ENCODE measurements at regions not wholly inside any gene's neighbourhood (a gene's known extent, or its start where the extent isn't known, plus 50 kb on each side); places are given as distances from the start of the nearest gene placed in this dataset.

DNA sequence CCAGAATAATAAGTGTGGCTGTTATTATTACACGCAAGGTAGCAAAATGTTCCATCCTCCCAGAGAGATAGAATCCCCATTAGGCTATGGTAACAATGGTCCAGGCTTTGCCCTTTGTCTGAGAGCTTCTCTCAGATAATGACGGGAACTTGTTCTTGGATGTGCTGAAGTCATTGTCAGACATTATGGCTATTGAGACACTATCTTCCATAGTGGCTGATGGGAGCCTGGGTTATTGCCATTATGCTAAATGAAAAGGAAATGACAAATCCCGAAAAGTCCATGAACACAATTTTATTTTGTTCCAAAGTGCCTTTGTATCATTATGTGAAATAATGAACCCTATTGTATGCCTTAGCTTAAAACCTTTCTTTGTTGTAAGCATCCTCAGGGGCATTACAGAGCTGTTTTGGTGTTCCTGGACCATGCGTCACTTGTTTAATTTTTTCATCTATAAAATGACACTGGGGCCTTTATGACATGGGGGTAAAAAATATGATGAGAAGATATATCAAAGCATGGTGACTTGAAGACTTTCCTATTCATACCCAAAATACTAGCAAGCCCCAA is 218.5 kb downstream of the KCNS3 start:
- Histone ChIP-seq H3K9me3 (no peaks in the 10 kb centered on the region), H3K27me3 (no peaks in the 10 kb centered on the region), H3K4me1 (no peaks in the 10 kb centered on the region), H3K36me3 (no peaks in the 10 kb centered on the region), H3K4me3 (no peak overlapping the region), H3K27ac (no peak overlapping the region)
- intact Hi-C loops (cut with DNase I) = no loop called here
- TF ChIP-seq, protein P1, sequence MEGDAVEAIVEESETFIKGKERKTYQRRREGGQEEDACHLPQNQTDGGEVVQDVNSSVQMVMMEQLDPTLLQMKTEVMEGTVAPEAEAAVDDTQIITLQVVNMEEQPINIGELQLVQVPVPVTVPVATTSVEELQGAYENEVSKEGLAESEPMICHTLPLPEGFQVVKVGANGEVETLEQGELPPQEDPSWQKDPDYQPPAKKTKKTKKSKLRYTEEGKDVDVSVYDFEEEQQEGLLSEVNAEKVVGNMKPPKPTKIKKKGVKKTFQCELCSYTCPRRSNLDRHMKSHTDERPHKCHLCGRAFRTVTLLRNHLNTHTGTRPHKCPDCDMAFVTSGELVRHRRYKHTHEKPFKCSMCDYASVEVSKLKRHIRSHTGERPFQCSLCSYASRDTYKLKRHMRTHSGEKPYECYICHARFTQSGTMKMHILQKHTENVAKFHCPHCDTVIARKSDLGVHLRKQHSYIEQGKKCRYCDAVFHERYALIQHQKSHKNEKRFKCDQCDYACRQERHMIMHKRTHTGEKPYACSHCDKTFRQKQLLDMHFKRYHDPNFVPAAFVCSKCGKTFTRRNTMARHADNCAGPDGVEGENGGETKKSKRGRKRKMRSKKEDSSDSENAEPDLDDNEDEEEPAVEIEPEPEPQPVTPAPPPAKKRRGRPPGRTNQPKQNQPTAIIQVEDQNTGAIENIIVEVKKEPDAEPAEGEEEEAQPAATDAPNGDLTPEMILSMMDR (IDR thresholded peaks at IDR 0.05) = no peak
- no peak for DNase-seq (ENCODE audit: low spot score in 2 of 2)

DNA sequence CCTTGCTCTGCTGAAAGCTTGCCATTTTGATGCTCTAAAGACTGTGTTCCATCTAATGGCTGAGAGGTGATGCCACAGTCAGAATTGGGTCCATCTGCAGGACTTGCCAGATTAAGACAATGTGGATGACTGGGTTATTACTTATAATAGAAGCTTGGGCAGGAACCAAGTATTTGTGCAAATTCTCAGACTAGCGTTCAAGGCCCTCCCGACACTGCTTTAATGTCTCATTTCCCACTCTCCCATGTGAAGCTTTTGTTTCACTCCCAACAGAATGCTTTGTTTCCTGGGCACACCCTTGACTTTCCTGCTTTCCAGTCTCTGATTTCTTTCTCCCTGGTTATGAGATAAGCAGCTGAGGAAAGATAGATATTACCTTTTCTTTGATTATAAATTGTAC is 215.8 kb downstream of the KCNS3 start:
- TF ChIP-seq, protein P1 (IDR thresholded peaks at IDR 0.05) = no peak
- Histone ChIP-seq H3K4me1 (no peaks in the 10 kb centered on the region), H3K4me3 (no peak overlapping the region), H3K27me3 (no peaks in the 10 kb centered on the region), H3K27ac (no peak overlapping the region), H3K36me3 (no peaks in the 10 kb centered on the region), H3K9me3 (no peaks in the 10 kb centered on the region)
- DNase-seq (ENCODE audit: low spot score in 2 of 2) = no peak
- intact Hi-C loops (cut with DNase I) = no loop called here

DNA sequence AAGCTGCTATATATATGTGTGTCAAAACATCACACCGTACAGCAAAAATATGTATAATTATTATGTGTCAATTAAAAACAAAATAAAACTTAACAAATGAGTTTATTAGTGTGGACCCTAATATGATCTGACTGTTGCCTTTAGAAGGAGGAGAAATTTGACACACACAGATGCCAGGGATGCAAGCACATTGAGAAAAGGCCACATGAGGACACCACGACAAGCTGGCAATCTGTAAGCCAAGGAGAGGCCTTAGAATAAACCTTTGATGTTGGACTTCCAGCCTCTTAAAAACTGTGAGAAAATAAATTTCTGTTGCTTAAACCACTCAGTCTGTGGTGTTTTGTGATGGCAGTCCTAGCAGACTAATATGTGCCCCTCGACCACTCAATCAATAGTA is 214.7 kb downstream of the KCNS3 start:
- intact Hi-C loops (cut with DNase I) = no loop called here

DNA sequence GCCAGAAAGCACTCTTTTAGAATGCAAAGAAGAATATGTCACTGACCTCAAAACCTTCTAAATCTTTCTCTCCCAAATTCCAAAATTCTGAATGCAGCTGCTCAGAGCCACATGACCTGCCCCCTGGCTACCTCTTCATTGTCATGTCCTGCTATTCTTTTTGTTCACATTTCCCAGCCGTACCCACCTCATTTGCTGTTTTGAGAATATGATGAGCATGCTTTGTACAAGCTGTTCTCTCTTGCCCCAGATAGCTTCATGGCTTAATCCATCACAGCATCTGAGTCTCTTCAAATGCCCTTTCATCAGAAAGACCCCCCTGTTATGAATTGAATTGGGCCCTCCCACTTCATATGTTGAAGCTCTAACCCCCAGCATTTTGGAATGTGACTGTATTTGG is 214.3 kb downstream of the KCNS3 start:
- no peaks in the 10 kb centered on the region for H3K27me3 ChIP-seq
- H3K4me3 ChIP-seq = no peak overlapping the region
- no peaks in the 10 kb centered on the region for H3K4me1 ChIP-seq
- H3K27ac ChIP-seq = no peak overlapping the region
- no peaks in the 10 kb centered on the region for H3K36me3 ChIP-seq
- TF ChIP-seq, protein P1 (IDR thresholded peaks at IDR 0.05) = no peak
- DNase-seq (ENCODE audit: low spot score in 2 of 2) = no peak
- intact Hi-C loops (cut with DNase I) = no loop called here
- H3K9me3 ChIP-seq = no peaks in the 10 kb centered on the region

More for the DNA sequence above, 214.7 kb downstream of the KCNS3 start:
- Histone ChIP-seq H3K36me3 (no peaks in the 10 kb centered on the region), H3K4me1 (no peaks in the 10 kb centered on the region), H3K27me3 (no peaks in the 10 kb centered on the region), H3K27ac (no peak overlapping the region), H3K4me3 (no peak overlapping the region), H3K9me3 (no peaks in the 10 kb centered on the region)
- no peak for DNase-seq (ENCODE audit: low spot score in 2 of 2)
- TF ChIP-seq, protein P1 (IDR thresholded peaks at IDR 0.05) = no peak

DNA sequence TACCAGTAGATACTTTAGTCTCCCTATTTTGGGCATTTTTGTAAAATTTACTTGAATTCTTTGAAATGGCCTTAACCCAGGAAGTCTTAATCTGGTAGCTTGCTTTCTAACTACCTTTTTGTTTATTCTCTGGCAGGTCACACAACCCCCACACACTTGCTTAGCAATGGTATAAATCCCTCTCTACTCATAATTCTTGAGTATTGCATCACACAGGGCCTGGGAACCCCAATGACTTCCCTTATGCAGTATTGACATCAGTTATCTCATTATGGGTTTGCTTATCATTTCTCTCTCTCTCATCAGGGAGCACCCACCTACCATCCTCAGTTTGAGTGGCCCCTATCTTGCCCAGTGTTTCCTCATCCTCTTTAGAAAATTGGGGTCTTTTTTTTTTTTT is 207.1 kb downstream of the KCNS3 start:
- TF ChIP-seq, protein P1 (IDR thresholded peaks at IDR 0.05) = no peak
- intact Hi-C loops (cut with DNase I) = no loop called here
- H3K4me1 ChIP-seq = no peaks in the 10 kb centered on the region
- DNase-seq (ENCODE audit: low spot score in 2 of 2) = no peak
- H3K36me3 ChIP-seq = no peaks in the 10 kb centered on the region
- H3K9me3 ChIP-seq = no peaks in the 10 kb centered on the region
- no peak overlapping the region for H3K4me3 ChIP-seq
- no peak overlapping the region for H3K27ac ChIP-seq
- no peaks in the 10 kb centered on the region for H3K27me3 ChIP-seq

DNA sequence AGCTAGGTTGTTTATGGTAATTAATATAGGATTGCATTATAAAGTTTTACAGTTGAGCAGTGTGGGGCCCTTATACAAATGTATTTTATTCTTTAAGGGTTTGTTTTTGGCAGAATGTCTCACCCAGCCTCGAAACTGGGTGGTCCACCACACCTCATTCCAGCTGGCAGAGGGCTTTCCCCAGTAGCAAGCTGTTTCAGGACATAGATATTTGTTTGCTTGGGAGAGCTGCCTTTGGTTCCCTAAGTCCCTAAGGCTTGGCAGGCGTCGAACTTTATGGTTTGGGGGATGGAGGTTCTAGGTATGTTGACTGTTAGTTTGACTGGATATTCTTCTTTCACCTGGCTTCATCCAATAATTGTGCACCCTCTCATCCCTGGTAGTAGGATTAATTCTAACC is 205.9 kb downstream of the KCNS3 start:
- Histone ChIP-seq H3K27me3 (no peaks in the 10 kb centered on the region), H3K36me3 (no peaks in the 10 kb centered on the region), H3K9me3 (no peaks in the 10 kb centered on the region), H3K27ac (no peak overlapping the region), H3K4me3 (no peak overlapping the region), H3K4me1 (no peaks in the 10 kb centered on the region)
- TF ChIP-seq, protein P1 (IDR thresholded peaks at IDR 0.05) = no peak
- intact Hi-C loops (cut with DNase I) = no loop called here
- DNase-seq (ENCODE audit: low spot score in 2 of 2) = no peak
